Endothelial cell of umbilical vein (primary cell): ENCODE measurements at regions not wholly inside any gene's neighbourhood (a gene's known extent, or its start where the extent isn't known, plus 50 kb on each side); places are given as distances from the start of the nearest gene placed in this dataset.

Source experiments
- EZH2 ChIP-seq: IDR thresholded peaks from 2 replicates; pipeline ENCODE4 v1.6.1; 2012; ENCODE audit warnings: borderline replicate concordance, low read depth, mild to moderate bottlenecking, moderate library complexity, low read length, inconsistent platforms; ENCODE audit not compliant: severe bottlenecking
- FOS ChIP-seq: IDR thresholded peaks from 2 replicates; pipeline ENCODE4 v1.6.1; 2011; ENCODE audit warnings: mild to moderate bottlenecking, low read length, moderate library complexity, borderline replicate concordance; ENCODE audit not compliant: insufficient read depth
- GATA2 ChIP-seq: IDR thresholded peaks from 2 replicates; pipeline ENCODE4 v1.7.0; 2011; ENCODE audit warnings: low read depth, mild to moderate bottlenecking, moderate library complexity, mixed read lengths, low read length; ENCODE audit not compliant: insufficient read length, insufficient read depth
- JUN ChIP-seq: IDR thresholded peaks from 2 replicates; pipeline ENCODE4 v1.6.1; 2011; ENCODE audit warnings: borderline replicate concordance, low read depth; ENCODE audit not compliant: insufficient read length, insufficient read depth
- MYC ChIP-seq: IDR thresholded peaks from one replicate; pipeline ENCODE4 v1.6.1; 2011; ENCODE audit warnings: mild to moderate bottlenecking, low read depth, low read length
- POLR2A ChIP-seq: IDR thresholded peaks from 2 replicates; pipeline ENCODE4 v1.6.1; 2012; ENCODE audit warnings: low read depth, mild to moderate bottlenecking, control low read depth, low read length
- POLR2AphosphoS5 ChIP-seq: IDR thresholded peaks from 2 replicates; pipeline ENCODE4 v1.6.1; 2012; ENCODE audit warnings: low read depth, mild to moderate bottlenecking, control low read depth, low read length, moderate library complexity; ENCODE audit not compliant: insufficient read depth
- TF ChIP-seq, protein P1 (sequence below), 2 donors: IDR thresholded peaks; 1 replicate in 1 of 2; 2 replicates in 1 of 2; pipeline ENCODE4 v1.5.1; 2011; ENCODE audit warnings: low read length in 2 of 2, mild to moderate bottlenecking in 2 of 2, moderate library complexity in 2 of 2, control low read depth in 1 of 2, inconsistent platforms in 1 of 2, low read depth in 1 of 2; ENCODE audit not compliant: insufficient read depth in 1 of 2; ENCODE audit errors: extremely low read depth in 1 of 2
- TF ChIP-seq, protein P2 (sequence below): IDR thresholded peaks from 2 replicates; pipeline ENCODE4 v1.6.1; 2011; ENCODE audit not compliant: insufficient read depth, insufficient read length

GRCh38 chr2:6103372-6103771 lies 411.2 kb downstream of the SOX11 start:
- TF ChIP-seq, protein P1, sequence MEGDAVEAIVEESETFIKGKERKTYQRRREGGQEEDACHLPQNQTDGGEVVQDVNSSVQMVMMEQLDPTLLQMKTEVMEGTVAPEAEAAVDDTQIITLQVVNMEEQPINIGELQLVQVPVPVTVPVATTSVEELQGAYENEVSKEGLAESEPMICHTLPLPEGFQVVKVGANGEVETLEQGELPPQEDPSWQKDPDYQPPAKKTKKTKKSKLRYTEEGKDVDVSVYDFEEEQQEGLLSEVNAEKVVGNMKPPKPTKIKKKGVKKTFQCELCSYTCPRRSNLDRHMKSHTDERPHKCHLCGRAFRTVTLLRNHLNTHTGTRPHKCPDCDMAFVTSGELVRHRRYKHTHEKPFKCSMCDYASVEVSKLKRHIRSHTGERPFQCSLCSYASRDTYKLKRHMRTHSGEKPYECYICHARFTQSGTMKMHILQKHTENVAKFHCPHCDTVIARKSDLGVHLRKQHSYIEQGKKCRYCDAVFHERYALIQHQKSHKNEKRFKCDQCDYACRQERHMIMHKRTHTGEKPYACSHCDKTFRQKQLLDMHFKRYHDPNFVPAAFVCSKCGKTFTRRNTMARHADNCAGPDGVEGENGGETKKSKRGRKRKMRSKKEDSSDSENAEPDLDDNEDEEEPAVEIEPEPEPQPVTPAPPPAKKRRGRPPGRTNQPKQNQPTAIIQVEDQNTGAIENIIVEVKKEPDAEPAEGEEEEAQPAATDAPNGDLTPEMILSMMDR (IDR thresholded peaks at IDR 0.05; ENCODE audit: extremely low read depth in 1 of 2, insufficient read depth in 1 of 2, low read depth in 1 of 2, low read length in 2 of 2) = no peak
- TF ChIP-seq EZH2 = no peak
- no peak for TF ChIP-seq POLR2A
- TF ChIP-seq POLR2AphosphoS5 = no peak
- TF ChIP-seq, protein P2, sequence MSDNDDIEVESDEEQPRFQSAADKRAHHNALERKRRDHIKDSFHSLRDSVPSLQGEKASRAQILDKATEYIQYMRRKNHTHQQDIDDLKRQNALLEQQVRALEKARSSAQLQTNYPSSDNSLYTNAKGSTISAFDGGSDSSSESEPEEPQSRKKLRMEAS = no peak
- no peak for TF ChIP-seq GATA2
- no peak for TF ChIP-seq JUN
- TF ChIP-seq MYC = no peak
- TF ChIP-seq FOS = no peak
